ENCODE measurements at regions not wholly inside any gene's neighbourhood (a gene's known extent, or its start where the extent isn't known, plus 50 kb on each side); places are given as distances from the start of the nearest gene placed in this dataset.

- TF ChIP-seq POLR2AphosphoS5 (IDR thresholded peaks at IDR 0.05; ENCODE audit: low read depth, low read length) (no peak), POLR2A (IDR thresholded peaks at IDR 0.05; ENCODE audit: low read depth, low read length) (no peak)
Observed at GRCh38 chr18:44046376-44046975, 634.2 kb upstream of the SETBP1 start.
